COR-L47 (cell line): ENCODE measurements at regions not wholly inside any gene's neighbourhood (a gene's known extent, or its start where the extent isn't known, plus 50 kb on each side); places are given as distances from the start of the nearest gene placed in this dataset.

Experiments used
- DNase-seq: peaks from one replicate; lab custom pipeline; 2025; lab: John Stamatoyannopoulos, UW

GRCh38 chr5:21694567-21694966, 1158.6 kb downstream of the CDH12 start:
- DNase-seq, result no peak

GRCh38 chr5:21693591-21693990, 1159.6 kb downstream of the CDH12 start:
- DNase-seq, result no peak

GRCh38 chr5:21689587-21689986, 1163.6 kb downstream of the CDH12 start:
- no peak for DNase-seq

GRCh38 chr5:21688655-21689054, 1164.5 kb downstream of the CDH12 start:
- DNase-seq, result no peak

GRCh38 chr5:21687621-21688020, 1165.5 kb downstream of the CDH12 start:
- no peak for DNase-seq

- DNase-seq, result no peak
Observed at GRCh38 chr5:21686706-21687105, 1166.4 kb downstream of the CDH12 start.

- DNase-seq, result no peak
Observed at GRCh38 chr5:21685522-21685921, 1167.6 kb downstream of the CDH12 start.

- DNase-seq, result no peak
Observed at GRCh38 chr5:21684992-21685391, 1168.2 kb downstream of the CDH12 start.

- no peak for DNase-seq
Observed at GRCh38 chr5:21681911-21682310, 1171.2 kb downstream of the CDH12 start.

- no peak for DNase-seq
Observed at GRCh38 chr5:21680641-21681040, 1172.5 kb downstream of the CDH12 start.

GRCh38 chr5:21680196-21680595, 1172.9 kb downstream of the CDH12 start:
- no peak for DNase-seq

- DNase-seq, result no peak
Observed at GRCh38 chr5:21678526-21678925, 1174.6 kb downstream of the CDH12 start.

GRCh38 chr5:21672911-21673310, 1180.2 kb downstream of the CDH12 start:
- no peak for DNase-seq

- no peak for DNase-seq
Observed at GRCh38 chr5:21672360-21672759, 1180.8 kb downstream of the CDH12 start.

- DNase-seq, result no peak
Observed at GRCh38 chr5:21665524-21665923, 1187.6 kb downstream of the CDH12 start.

GRCh38 chr5:21663082-21663481, 1190.1 kb downstream of the CDH12 start:
- DNase-seq, result no peak

- DNase-seq, result no peak
Observed at GRCh38 chr5:21661184-21661583, 1192.0 kb downstream of the CDH12 start.

- DNase-seq, result no peak
Observed at GRCh38 chr5:21654556-21654955, 1198.6 kb downstream of the CDH12 start.

- peak; percentile 38 for DNase-seq
Observed at GRCh38 chr5:21649969-21650368, 1203.2 kb downstream of the CDH12 start.

GRCh38 chr5:21646469-21646868, 1206.7 kb downstream of the CDH12 start:
- no peak for DNase-seq

GRCh38 chr5:21644032-21644431, 1209.1 kb downstream of the CDH12 start:
- no peak for DNase-seq

GRCh38 chr5:21642312-21642711, 1210.8 kb downstream of the CDH12 start:
- no peak for DNase-seq

GRCh38 chr5:21623831-21624230, 1229.3 kb downstream of the CDH12 start:
- DNase-seq, result no peak

GRCh38 chr5:21615195-21615765, 1237.9 kb downstream of the CDH12 start:
- DNase-seq, result no peak
